GM12865 (cell line): ENCODE measurements at regions not wholly inside any gene's neighbourhood (a gene's known extent, or its start where the extent isn't known, plus 50 kb on each side); places are given as distances from the start of the nearest gene placed in this dataset.

Experiments used
- DNase-seq: peaks from one replicate; pipeline ENCODE4 v3.0.0; 2010; ENCODE audit warnings: low read depth
- H3K4me3 ChIP-seq: 2 replicates; pipeline ENCODE4 v1.5.1; 2011; ENCODE audit warnings: mild to moderate bottlenecking, low read depth, low read length, control low read depth
- TF ChIP-seq, protein P1 (sequence below): IDR thresholded peaks from 2 replicates; pipeline ENCODE4 v1.5.1; 2011; ENCODE audit warnings: low read length, control low read depth, low read depth, inconsistent platforms; ENCODE audit not compliant: insufficient read depth; ENCODE audit errors: missing control alignments

DNA sequence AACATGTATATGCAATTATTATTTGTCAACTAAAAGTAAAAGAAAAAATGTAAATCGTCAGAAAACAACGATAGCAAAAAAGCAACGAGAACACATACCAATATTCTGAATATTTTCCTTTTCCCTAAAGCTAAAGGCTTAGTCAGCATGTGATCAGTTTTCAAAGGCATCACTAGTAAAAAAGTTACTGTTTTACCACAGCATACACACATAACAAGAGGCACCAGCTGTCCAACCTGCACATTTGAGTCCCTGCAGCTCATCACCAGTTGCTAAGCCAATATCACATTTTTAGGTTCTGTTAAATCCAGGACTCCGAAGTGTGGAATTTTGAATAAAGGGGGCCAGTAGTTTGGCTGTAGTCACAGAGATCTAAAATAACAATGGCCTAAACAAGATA is 203.8 kb downstream of the ADGRA3 start:
- no peak overlapping the region for H3K4me3 ChIP-seq
- TF ChIP-seq, protein P1, sequence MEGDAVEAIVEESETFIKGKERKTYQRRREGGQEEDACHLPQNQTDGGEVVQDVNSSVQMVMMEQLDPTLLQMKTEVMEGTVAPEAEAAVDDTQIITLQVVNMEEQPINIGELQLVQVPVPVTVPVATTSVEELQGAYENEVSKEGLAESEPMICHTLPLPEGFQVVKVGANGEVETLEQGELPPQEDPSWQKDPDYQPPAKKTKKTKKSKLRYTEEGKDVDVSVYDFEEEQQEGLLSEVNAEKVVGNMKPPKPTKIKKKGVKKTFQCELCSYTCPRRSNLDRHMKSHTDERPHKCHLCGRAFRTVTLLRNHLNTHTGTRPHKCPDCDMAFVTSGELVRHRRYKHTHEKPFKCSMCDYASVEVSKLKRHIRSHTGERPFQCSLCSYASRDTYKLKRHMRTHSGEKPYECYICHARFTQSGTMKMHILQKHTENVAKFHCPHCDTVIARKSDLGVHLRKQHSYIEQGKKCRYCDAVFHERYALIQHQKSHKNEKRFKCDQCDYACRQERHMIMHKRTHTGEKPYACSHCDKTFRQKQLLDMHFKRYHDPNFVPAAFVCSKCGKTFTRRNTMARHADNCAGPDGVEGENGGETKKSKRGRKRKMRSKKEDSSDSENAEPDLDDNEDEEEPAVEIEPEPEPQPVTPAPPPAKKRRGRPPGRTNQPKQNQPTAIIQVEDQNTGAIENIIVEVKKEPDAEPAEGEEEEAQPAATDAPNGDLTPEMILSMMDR: no peak
- no peak for DNase-seq

DNA sequence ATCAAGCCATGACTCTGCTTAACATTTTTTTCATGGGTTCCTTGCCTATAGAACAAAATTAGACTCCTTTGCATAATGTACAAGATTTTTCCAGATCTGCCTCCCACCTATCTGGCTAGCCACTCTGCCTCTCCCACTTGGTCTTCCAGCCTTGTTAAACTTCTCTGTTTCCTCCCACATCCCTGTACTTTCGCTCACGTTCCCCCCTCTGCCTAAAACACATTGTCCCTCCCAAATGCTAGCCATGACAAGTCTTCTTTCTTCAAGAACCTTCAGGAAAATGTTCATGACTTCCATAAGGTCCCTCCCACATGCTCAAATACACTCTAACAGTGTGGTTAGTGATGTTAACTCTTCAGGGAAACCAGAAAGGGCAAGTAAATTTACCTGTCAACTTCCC is 214.6 kb downstream of the ADGRA3 start:
- DNase-seq: no peak
- TF ChIP-seq, protein P1: no peak
- H3K4me3 ChIP-seq: no peak overlapping the region

DNA sequence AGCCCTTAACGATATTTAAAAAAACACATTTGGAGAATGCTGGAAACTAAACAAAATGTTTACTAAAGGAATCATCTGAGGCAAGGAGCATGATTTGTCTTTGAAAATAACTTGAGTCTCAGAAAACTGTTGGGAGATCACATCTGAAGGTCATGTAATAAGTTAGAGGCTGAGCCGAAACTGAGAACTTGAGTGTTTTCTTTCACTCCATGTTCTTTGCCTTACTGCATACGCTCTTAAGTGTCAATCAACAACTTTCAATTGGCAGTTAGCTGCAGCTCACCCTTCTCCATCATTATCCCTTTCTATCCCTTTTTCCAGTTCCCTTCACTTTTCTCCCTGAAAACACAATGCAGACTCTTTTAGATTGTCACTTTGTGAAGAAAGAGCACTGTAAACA is 216.2 kb downstream of the ADGRA3 start:
- no peak for DNase-seq
- TF ChIP-seq, protein P1: no peak
- H3K4me3 ChIP-seq: no peak overlapping the region

DNA sequence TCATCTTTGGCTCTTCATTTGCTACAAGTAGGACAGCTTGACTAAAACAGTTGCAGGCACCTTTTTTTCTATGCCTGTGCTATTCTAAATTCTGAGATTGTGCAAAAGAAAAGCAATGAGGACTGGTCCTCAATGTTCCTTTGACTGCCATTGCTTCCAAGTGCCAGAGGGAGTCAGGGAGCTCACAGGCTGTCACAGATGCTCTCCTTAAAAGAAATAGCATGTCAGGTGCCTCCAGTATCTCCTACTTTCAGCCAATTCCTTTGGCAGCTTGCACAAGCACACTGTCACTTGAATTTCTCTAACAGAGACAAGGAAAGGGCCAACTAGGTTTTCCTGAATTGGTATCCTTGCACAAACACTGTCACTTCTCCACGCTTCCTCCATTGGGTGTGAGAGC is 228.2 kb downstream of the ADGRA3 start:
- TF ChIP-seq, protein P1: no peak
- H3K4me3 ChIP-seq: no peak overlapping the region
- DNase-seq: no peak

DNA sequence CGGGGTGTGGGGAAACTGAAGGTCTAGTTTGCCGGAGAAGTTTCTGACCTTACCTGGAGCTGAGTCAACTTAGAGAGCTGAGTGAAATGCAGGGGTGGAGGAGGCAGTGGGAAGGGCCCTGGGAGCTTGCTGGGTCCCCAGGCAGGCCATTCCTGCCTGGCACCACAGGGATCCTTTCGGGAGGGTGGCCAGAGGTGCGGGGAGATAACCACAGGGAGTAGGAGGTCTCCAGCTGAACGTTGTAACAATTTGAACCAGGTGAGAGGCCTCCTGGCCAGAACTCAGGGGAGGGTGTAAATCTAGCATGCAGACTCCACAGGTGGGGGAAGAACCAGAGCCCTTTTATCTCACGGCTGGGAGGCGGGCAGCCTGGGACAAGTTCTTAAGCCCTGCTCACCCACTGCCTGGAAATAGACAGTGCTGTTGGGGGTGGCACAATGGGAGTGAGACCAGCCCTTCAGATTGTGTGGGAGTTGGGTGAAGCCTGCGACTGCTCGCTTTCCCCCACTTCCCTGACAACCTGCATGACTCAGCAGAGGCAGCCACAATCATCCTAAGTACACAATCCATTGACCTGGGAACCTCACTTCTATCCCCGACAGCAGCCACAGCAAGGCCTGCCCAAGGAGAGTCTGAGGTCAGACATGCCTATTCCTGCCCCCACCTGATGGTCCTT is 247.4 kb downstream of the ADGRA3 start:
- DNase-seq: no peak
- H3K4me3 ChIP-seq: no peak overlapping the region
- TF ChIP-seq, protein P1: no peak

DNA sequence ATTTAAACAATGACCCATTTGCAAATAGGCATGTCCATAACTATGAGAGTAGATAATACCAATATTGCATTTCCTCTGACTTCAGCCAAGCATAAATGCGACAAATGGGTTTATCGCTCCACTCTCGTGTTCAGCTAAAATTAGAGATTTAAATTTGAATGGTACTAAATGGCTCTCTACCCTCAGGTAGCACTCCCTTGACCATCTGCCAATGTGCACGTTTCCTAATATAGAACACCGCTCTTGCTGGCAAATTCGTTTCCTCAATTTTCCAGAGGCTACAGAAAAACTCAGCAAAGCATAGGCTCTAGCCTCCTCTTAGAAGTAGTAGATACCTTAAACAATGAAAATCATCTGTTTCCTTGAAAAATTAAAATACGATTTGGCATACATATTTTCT is 251.6 kb downstream of the ADGRA3 start:
- no peak overlapping the region for H3K4me3 ChIP-seq
- no peak for DNase-seq
- TF ChIP-seq, protein P1: no peak

DNA sequence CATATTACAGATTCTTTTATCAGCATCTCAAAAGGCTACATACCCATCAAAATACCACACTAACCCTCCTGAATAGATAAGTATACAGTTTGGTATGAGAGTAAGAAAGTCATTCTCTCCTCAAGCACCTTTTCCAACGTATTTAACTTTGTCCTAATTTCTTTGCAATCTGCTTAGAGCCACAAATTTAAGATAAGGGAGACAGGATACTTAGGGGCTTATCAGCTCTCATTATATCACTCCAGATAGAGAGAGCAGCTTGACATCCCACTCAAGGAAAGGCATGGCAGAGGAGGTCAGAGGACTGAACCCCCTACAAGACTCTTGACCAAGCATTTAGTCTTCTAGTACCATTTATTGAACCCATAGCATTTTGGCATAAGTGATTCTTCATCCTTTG is 262.4 kb downstream of the ADGRA3 start:
- H3K4me3 ChIP-seq: no peak overlapping the region
- DNase-seq: no peak
- TF ChIP-seq, protein P1: no peak
